ENCODE measurements at regions not wholly inside any gene's neighbourhood (a gene's known extent, or its start where the extent isn't known, plus 50 kb on each side); places are given as distances from the start of the nearest gene placed in this dataset.

DNA sequence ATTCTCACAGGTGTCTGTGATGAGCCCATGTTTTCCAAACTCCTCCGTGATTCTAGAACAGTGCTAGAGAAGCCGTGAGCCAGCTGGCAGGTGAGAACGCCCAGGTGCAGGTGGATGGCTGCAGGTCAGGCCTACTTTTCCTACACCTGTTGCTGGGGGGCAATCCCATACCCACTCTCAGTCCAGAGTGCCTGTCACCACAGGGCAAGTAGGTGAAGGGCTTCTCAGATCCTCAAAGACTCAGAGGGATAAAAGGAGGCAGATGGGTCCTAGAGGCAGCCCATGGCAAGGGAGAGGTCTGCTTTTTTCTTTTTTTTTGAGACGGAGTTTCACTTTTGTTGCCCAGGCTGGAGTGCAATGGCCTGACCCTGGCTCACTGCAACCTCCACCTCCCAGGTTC is 50.7 kb upstream of the H6PD start:
- TF ChIP-seq POLR2AphosphoS5 (IDR thresholded peaks at IDR 0.05; ENCODE audit: insufficient read depth, low read depth, low read length) (no peak), CTCF (IDR thresholded peaks at IDR 0.05; ENCODE audit: extremely low read depth in 1 of 2, insufficient read depth in 1 of 2, low read depth in 1 of 2, low read length in 2 of 2) (no peak), MAX (IDR thresholded peaks at IDR 0.05; ENCODE audit: insufficient read depth, insufficient read length) (no peak), FOS (IDR thresholded peaks at IDR 0.05; ENCODE audit: borderline replicate concordance, insufficient read depth, low read length) (no peak)
